SK-N-SH (cell line): ENCODE measurements at regions not wholly inside any gene's neighbourhood (a gene's known extent, or its start where the extent isn't known, plus 50 kb on each side); places are given as distances from the start of the nearest gene placed in this dataset.
A peak's percentile ranks its signal among the peaks of the same experiment; 100 is the strongest.

ENCODE experiments used
- CTCF ChIA-PET: fragments of 300-600, 350-600 bp; formaldehyde crosslinking; extraction: SDS; loops from one replicate; lab custom pipeline; 2021; lab: Yijun Ruan, JAX
- POLR2A ChIA-PET: fragments of 350-600 bp; sonication (Branson Sonifier 250); formaldehyde crosslinking; extraction: SDS; loops from one replicate; lab custom pipeline; 2020; ENCODE audit warnings: antibody characterized with exemption, inconsistent platforms; lab: Yijun Ruan, JAX
- DNase-seq: peaks from one replicate; pipeline ENCODE4 v3.0.0; 2012
- H2AFZ ChIP-seq: fragments of 200-600 bp; sonication (generic); 2 replicates; pipeline ENCODE4 v1.8.1; 2016; ENCODE audit warnings: antibody characterized with exemption, mild to moderate bottlenecking, low read depth
- H3F3A ChIP-seq: fragments of 200-600 bp; sonication (generic); replicated peaks from 2 replicates; pipeline ENCODE3; 2016; ENCODE audit warnings: antibody characterized with exemption, mild to moderate bottlenecking; ENCODE audit not compliant: insufficient read depth
- H3K27ac ChIP-seq, 2 experiments: fragments of 200-500 bp in 1 of 2; fragments of 200-600 bp in 1 of 2; sonication (Bioruptor generic) in 1 of 2; sonication (generic), shearing (Covaris generic) in 1 of 2; 2 replicates each; pipeline versions ENCODE4 v1.5.1 to v1.6.1; 2014 to 2016; ENCODE audit warnings: low read depth in 2 of 2, inconsistent platforms in 1 of 2, low read length in 1 of 2, mild to moderate bottlenecking in 1 of 2, mixed read lengths in 1 of 2
- H3K27me3 ChIP-seq: fragments of 200-600 bp; sonication (generic), shearing (Covaris generic); 2 replicates; pipeline ENCODE4 v1.6.1; 2016; ENCODE audit warnings: mixed run types; ENCODE audit not compliant: insufficient read depth
- H3K36me3 ChIP-seq, 2 experiments: fragments of 200-500 bp in 1 of 2; fragments of 200-600 bp in 1 of 2; sonication (Bioruptor generic) in 1 of 2; sonication (generic) in 1 of 2; replicated peaks in 1 of 2; 2 replicates each; pipeline versions ENCODE3 to v1.5.1; 2014 to 2016; ENCODE audit warnings: low read length in 1 of 2, mild to moderate bottlenecking in 1 of 2; ENCODE audit not compliant: insufficient read depth in 2 of 2, control insufficient read depth in 1 of 2
- H3K4me1 ChIP-seq, 2 experiments: fragments of 200-500 bp in 1 of 2; fragments of 200-600 bp in 1 of 2; sonication (Bioruptor generic) in 1 of 2; sonication (generic), shearing (Covaris generic) in 1 of 2; 2 replicates each; pipeline versions ENCODE4 v1.5.1 to v1.6.1; 2014 to 2016; ENCODE audit warnings: low read depth in 1 of 2, low read length in 1 of 2, mixed run types in 1 of 2; ENCODE audit not compliant: insufficient read depth in 2 of 2, control insufficient read depth in 1 of 2
- H3K4me2 ChIP-seq: fragments of 200-600 bp; sonication (generic), shearing (Covaris generic); 2 replicates; pipeline ENCODE4 v1.6.1; 2017; ENCODE audit warnings: mixed run types
- H3K4me3 ChIP-seq, 2 experiments: fragments of 200-500 bp in 1 of 2; fragments of 200-600 bp in 1 of 2; sonication (Bioruptor generic) in 1 of 2; sonication (generic), shearing (Covaris generic) in 1 of 2; 2 replicates each; pipeline versions ENCODE4 v1.5.1 to v1.8.1; 2014 to 2016; ENCODE audit warnings: low read depth in 2 of 2, inconsistent platforms in 1 of 2, low read length in 1 of 2, mild to moderate bottlenecking in 1 of 2, mixed read lengths in 1 of 2, moderate library complexity in 1 of 2
- H3K79me2 ChIP-seq: fragments of 200-600 bp; sonication (generic); 2 replicates; pipeline ENCODE4 v1.8.1; 2017; ENCODE audit warnings: mild to moderate bottlenecking; ENCODE audit not compliant: insufficient read depth
- H3K9ac ChIP-seq: fragments of 200-600 bp; sonication (generic); 2 replicates; pipeline ENCODE4 v1.6.1; 2017; ENCODE audit warnings: mixed run types
- H3K9me2 ChIP-seq: fragments of 200-600 bp; sonication (generic); 2 replicates; pipeline ENCODE4 v1.6.1; 2017; ENCODE audit warnings: mixed run types
- H3K9me3 ChIP-seq: fragments of 200-600 bp; sonication (generic); 2 replicates; pipeline ENCODE4 v1.6.1; 2017; ENCODE audit warnings: mixed run types, mild to moderate bottlenecking, moderate library complexity
- H4K20me1 ChIP-seq: fragments of 200-600 bp; sonication (generic); 2 replicates; pipeline ENCODE4 v1.6.1; 2017; ENCODE audit warnings: mild to moderate bottlenecking, mixed run types; ENCODE audit not compliant: insufficient read depth
- CTCF ChIP-seq: fragments of 200-600 bp; sonication (generic); IDR thresholded peaks from 2 replicates; pipeline ENCODE4 v1.6.1; 2017; ENCODE audit warnings: antibody characterized with exemption, mild to moderate bottlenecking, moderate library complexity
- EP300 ChIP-seq, 2 experiments: IDR thresholded peaks; 2 replicates each; pipeline versions ENCODE4 v1.4.0 to v1.6.1; 2012; ENCODE audit warnings: borderline replicate concordance in 1 of 2, low read depth in 1 of 2, low read length in 1 of 2
- FOSL2 ChIP-seq: IDR thresholded peaks from 2 replicates; pipeline ENCODE4 v1.4.0; 2012; ENCODE audit warnings: low read depth, mild to moderate bottlenecking, moderate library complexity, borderline replicate concordance
- FOXM1 ChIP-seq: IDR thresholded peaks from 2 replicates; pipeline ENCODE4 v1.4.0; 2012; ENCODE audit warnings: low read depth, mild to moderate bottlenecking
- JUND ChIP-seq: IDR thresholded peaks from 2 replicates; pipeline ENCODE4 v1.4.0; 2012
- MEF2A ChIP-seq: IDR thresholded peaks from 2 replicates; pipeline ENCODE4 v1.4.0; 2012; ENCODE audit warnings: low read depth, borderline replicate concordance
- NFIC ChIP-seq: IDR thresholded peaks from 2 replicates; pipeline ENCODE4 v1.4.0; 2012; ENCODE audit warnings: borderline replicate concordance
- NRF1 ChIP-seq: IDR thresholded peaks from 2 replicates; pipeline ENCODE4 v1.6.1; 2012; ENCODE audit warnings: low read depth, mild to moderate bottlenecking, low read length
- RAD21 ChIP-seq: IDR thresholded peaks from 2 replicates; pipeline ENCODE4 v1.6.1; 2012; ENCODE audit warnings: mild to moderate bottlenecking, low read length
- RFX5 ChIP-seq: IDR thresholded peaks from 2 replicates; pipeline ENCODE4 v1.6.1; 2012; ENCODE audit warnings: mild to moderate bottlenecking, improper control_type of control experiment, low read length
- SIN3A ChIP-seq: IDR thresholded peaks from 2 replicates; pipeline ENCODE4 v1.6.1; 2012; ENCODE audit warnings: low read depth, mild to moderate bottlenecking, low read length, moderate library complexity, borderline replicate concordance
- SMC3 ChIP-seq: IDR thresholded peaks from 2 replicates; pipeline ENCODE4 v1.6.1; 2012; ENCODE audit warnings: low read depth, low read length, improper control_type of control experiment
- TEAD4 ChIP-seq: IDR thresholded peaks from 2 replicates; pipeline ENCODE4 v1.4.0; 2012; ENCODE audit warnings: mild to moderate bottlenecking, borderline replicate concordance; ENCODE audit not compliant: insufficient read depth
- WGBS: methylation state at CpG from one replicate; pipeline ENCODE4 v1.1.6; 2017; ENCODE audit warnings: low lambda C conversion rate; 5-methylcytosine and 5-hydroxymethylcytosine counted together
- TF ChIP-seq, protein P1 (sequence below): fragments of 150-350 bp; IDR thresholded peaks from 2 replicates; pipeline ENCODE4 v1.6.1; 2017; ENCODE audit warnings: antibody characterized with exemption, low read length, low read depth, borderline replicate concordance

DNA sequence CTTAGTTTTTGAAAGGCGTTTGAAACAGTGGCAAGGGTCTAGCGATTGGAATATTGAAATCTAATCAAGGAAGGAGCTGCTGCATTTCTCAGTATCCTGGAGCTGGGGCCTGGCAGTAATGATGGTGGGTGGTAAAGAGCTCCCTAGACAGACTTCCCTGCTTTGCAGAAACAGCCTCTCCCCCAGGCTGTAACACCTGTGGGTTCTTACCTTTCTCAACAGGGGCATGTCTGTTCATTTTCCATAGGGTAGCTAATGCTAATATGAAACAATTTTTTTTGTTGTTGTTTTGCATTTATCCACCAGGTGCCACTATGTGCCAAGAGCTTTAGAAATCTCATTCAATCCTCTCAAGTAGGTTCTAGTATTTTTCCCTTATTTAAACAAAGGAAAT, 345.5 kb downstream of the REEP3 start:
- no peaks in the 10 kb centered on the region for H3K36me3 ChIP-seq
- H4K20me1 ChIP-seq, result no peaks in the 10 kb centered on the region
- no peak overlapping the region for H3K27ac ChIP-seq
- peak overlapping the region; percentile 52 for H3K4me2 ChIP-seq
- H3K4me3 ChIP-seq, result peak overlapping the region in 1 of 2 experiments; percentile 36; a peak in 1 of 4 replicates
- 20% methylated on average over 2 of the region's 2 CpGs for WGBS
- H3K27me3 ChIP-seq, result peaks cover 4% of the 10 kb centered on the region; the same call in 1 of the 2 replicates
- H3K9me3 ChIP-seq, result no peaks in the 10 kb centered on the region
- H2AFZ ChIP-seq, result peak overlapping the region; percentile 50; the same call in 1 of the 2 replicates
- H3K9me2 ChIP-seq, result no peaks in the 10 kb centered on the region
- ChIA-PET POLR2A (no interaction called here), CTCF (interaction anchor here (0.6 to 6.0 kb wide), 57 partner anchors 9 to 1646 kb away, joined by 3 to 117 read pairs (median 4); no protein-coding TSS in a partner anchor)
- no peaks in the 10 kb centered on the region for H3F3A ChIP-seq
- H3K4me1 ChIP-seq, result peaks cover 0 to 8% of the 10 kb centered on the region in 2 experiments; a peak in 1 of 4 replicates
- no peak overlapping the region for H3K9ac ChIP-seq
- peak; percentile 37 for DNase-seq
- TF ChIP-seq EP300 (IDR thresholded peaks at IDR 0.05; ENCODE audit: borderline replicate concordance in 1 of 2, low read depth in 1 of 2, low read length in 1 of 2) (no peak), NRF1 (no peak), CTCF (peak; percentile 49), RAD21 (peak; percentile 54), SMC3 (0 out of 2 replicates have a peak, but pooled peaks have one; percentile 5), FOXM1 (no peak), TEAD4 (no peak), MEF2A (no peak), NFIC (no peak)
- TF ChIP-seq, protein P1, sequence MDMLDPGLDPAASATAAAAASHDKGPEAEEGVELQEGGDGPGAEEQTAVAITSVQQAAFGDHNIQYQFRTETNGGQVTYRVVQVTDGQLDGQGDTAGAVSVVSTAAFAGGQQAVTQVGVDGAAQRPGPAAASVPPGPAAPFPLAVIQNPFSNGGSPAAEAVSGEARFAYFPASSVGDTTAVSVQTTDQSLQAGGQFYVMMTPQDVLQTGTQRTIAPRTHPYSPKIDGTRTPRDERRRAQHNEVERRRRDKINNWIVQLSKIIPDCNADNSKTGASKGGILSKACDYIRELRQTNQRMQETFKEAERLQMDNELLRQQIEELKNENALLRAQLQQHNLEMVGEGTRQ, result no peak
- H3K79me2 ChIP-seq, result no peaks in the 10 kb centered on the region

DNA sequence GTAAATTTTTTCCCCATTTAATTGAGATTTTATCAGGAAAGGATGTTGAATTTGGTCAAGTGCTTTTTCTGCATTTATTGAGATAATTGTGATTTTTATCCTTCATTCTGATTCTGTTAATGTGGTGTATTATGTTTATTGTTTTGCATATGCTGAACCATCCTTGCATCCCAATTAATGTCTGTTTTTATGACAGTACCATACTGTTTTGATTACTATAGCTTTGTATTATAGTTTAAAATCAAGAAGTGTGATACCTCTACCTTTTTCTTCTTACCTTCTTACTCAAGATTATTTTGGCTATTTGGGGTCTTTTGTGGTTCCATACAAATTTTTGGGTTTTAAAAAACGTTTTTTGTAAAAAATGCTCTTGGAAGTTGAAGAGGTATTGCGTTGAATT, 357.2 kb downstream of the REEP3 start:
- TF ChIP-seq FOSL2, result no peak
- TF ChIP-seq RFX5, result no peak
- no peak for TF ChIP-seq TEAD4
- no peak for TF ChIP-seq SIN3A
- no peak for TF ChIP-seq NRF1
- no peak for TF ChIP-seq JUND
- TF ChIP-seq, protein P1, result no peak
- Histone ChIP-seq H3K27ac (no peak overlapping the region), H3K9ac (no peak overlapping the region), H3K9me3 (no peaks in the 10 kb centered on the region), H3K4me2 (no peak overlapping the region), H3K36me3 (no peaks in the 10 kb centered on the region), H3K4me3 (no peak overlapping the region), H3K79me2 (no peaks in the 10 kb centered on the region), H3F3A (no peaks in the 10 kb centered on the region), H4K20me1 (no peaks in the 10 kb centered on the region), H3K27me3 (no peaks in the 10 kb centered on the region), H3K4me1 (no peaks in the 10 kb centered on the region), H3K9me2 (no peaks in the 10 kb centered on the region), H2AFZ (no peak overlapping the region)
- CTCF ChIA-PET, result interaction anchor here (1.6 kb wide), 1 partner anchor 12 kb away, joined by 6 read pairs; no protein-coding TSS in a partner anchor
- WGBS, result 27% methylated on average over 2 of the region's 2 CpGs
- DNase-seq, result no peak
- POLR2A ChIA-PET, result no interaction called here
